ENCODE measurements at regions not wholly inside any gene's neighbourhood (a gene's known extent, or its start where the extent isn't known, plus 50 kb on each side); places are given as distances from the start of the nearest gene placed in this dataset.
"Not testable (repeated sequence)": the region's sequence is repeated elsewhere in the genome, so short reads cannot be mapped to it uniquely, and the experiment has no call there.

DNA sequence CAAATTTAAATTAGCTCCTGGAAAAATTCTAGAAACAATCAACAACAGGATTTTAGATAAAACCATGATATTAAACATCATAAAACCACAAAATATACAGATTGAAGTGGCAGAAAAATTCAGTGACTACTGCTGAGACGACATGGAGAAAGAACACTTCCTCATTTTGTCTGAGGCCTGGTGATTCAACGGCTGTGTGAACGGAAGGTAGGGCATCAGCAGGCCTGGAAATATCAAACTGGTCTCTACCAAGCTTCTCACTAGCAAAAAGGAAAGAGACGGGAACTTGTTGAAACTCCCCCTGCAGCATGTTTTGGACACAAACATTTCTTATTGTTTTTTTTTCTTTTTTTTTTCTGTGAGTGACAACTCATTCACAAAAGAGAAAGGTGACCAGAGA, 58.0 kb upstream of the AHI1 start:
- DNase-seq (ENCODE audit: low spot score) = no peak

DNA sequence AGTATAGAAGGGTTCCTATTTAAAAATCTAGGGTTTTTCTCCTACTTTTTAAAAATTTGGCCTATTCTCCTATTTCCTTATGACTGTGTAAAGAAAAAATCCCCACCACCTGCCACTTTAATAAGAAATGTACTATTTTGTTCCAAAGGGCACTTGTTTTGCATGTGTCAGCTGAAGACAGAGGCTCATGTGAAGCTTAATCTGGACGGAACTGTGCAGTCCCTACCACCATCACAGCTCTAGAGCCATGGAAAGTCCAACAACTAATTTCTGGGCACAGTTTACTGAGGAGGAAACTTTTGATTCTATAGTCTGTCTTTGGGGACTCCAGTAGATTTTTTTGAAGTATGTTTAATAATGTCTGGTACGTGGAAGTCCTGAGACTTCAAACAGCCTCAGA, 60.0 kb upstream of the AHI1 start:
- no peak for DNase-seq (ENCODE audit: low spot score)

DNA sequence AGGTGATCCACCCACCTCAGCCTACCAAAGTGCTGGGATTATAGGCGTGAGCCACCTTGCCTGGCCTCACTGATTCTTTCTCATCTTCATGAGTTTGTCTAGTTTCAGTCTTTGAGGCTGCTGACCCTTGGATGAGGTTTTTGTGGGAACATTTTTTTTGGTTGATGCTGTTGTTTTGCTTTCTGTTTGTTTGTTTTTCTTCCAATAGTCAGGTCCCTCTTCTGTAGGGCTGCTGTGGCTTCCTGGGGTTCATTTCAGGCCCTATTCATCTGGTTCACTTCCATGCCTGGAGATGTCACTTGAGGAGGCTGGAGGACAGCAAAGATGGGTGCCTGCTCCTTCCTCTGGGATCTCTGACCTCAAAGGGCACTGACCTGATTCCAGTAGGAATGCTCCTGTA, 68.1 kb upstream of the AHI1 start:
- not testable (repeated sequence) for DNase-seq (ENCODE audit: low spot score)

DNA sequence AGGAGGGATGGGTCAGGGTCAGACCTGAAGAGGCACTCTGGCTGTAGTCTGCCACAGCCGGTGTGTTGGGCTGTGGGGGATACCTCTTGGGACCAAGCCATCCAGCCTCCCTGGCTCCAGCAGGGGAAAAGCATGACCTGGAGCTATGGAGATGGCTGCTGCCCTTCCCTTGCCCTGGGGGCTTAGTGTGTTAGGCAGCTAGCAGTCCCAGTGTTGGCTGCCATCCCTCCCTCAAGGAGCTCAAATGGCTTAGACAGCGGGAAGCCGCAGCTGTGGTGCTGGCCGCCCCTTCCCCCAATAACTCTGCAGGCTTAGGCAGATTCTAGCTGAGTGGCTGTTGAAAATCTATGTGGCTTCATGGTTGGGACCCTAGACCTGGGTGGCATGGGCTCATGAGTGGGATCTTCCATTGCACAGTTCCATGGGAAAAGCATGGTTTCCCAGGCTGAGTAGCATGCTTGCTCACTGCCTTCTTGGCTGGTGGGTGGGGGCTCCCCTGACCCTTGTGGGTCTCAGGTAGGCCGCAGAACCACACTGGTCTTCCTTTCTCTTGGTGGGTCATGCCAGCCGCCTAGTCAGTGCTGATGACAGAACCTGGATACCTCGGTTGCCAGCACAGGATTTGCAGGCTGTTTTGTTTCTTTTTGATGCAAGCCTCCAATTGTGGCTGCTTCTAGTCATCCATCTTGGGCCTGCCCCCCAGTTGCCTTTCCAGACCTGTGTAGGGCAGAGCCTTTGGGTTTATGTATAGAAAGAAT, 69.0 kb upstream of the AHI1 start:
- DNase-seq (ENCODE audit: low spot score) = no peak

DNA sequence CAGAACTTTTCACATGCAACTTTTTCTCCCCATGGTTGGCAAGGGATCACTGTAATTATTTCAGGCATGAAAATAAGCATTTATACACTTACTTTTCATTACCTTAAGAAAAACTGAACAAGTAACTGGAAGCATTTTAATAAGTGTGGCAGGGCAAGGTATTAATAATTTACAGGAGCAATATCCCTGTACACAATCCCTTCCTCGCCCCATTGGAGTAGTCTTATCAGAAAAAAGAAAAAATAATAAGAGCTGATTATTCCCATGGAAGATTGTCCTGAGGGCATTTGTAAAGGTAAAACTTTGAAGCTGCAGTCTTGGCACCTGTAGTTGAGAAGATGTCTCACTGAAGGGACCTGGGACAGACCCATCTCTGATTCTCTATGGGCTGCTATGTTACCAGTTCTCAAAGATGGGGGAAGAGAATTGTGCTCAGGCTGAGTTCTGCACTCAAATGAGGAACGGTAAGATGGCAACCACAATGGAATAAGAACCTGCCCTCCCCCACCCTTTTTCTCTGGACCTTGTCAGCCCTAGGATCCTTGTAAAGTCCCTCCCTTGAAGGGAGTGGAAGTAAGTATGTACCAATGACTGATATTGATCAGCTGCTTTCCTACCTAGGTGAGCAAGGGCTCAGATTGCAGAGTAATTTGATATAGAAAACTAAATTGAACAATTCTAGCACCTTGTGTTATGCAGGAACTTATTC, 70.0 kb upstream of the AHI1 start:
- no peak for DNase-seq (ENCODE audit: low spot score)

DNA sequence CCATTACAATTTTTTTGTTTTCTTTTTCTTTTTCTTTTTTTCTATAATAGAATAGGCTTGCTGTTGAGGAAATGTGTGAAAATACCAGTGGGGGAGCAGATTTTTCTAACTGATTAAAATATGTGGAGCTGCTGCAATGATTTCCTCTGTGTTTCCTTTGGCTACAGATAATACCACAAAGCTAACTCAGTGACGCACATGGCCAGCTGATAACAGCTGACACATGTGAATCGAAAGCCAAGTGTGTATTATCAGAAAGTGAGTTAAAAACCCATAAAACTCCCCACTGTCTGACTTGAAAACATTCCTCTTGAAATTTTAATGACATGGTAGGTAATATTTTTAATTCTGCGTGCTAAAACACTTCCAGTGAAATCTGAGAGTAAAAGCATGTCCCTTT, 70.8 kb upstream of the AHI1 start:
- peak; percentile 3 for DNase-seq (ENCODE audit: low spot score)

DNA sequence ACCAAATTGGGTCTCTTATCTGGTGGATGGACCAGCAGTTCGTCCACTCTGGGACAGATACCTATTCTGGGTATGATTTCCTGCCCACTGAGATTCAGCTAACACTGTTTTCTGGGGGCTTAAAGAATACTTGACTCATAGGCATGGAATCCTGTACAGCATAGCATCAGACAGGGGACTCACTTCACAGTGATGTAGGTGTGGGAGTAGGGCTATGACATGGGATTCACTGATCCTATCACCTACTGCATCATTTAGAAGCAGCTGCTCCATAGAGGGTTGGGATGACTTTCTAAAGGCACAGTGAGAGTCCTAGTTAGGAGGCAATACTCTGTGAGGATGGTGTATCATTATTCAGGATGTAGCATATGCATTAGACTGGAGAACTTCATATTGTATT, 74.5 kb upstream of the AHI1 start:
- no peak for DNase-seq (ENCODE audit: low spot score)

DNA sequence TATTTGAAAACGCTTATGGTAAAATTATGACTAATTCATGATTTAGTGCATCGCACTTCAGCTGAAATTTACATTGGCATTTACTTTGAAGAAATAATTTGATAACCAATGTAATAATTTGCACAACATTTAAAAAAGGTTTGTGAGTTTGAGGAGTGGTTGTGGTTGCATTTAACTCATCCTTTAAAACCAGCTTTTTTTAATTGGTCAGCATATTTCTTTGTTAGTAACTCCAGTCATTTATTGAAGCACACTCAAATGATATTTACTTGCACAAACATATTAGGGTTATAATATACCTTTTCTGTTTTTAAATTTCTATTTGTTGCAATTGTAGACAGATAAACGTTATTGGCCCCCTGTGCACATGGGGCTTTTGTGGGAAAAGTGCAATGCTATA, 78.1 kb upstream of the AHI1 start:
- no peak for DNase-seq (ENCODE audit: low spot score)

DNA sequence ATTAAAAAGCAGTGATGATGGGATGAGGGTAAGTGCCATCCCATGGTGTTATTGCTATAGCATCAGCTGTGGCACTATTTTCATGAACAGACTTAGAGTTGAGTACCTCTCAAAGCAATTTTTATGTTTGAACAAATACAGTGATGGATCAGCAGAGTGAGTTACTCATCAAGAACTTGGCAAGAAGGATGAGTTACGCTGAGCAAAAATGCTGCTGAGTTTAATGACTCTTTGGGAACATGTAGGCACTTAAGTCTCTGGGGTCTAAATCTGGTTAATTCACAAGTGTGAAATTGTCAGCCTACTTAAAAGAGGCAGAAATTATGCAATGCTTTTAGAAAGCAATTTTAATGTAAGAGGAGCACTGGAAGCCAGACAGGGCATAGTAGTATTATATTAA, 78.5 kb upstream of the AHI1 start:
- no peak for DNase-seq (ENCODE audit: low spot score)

DNA sequence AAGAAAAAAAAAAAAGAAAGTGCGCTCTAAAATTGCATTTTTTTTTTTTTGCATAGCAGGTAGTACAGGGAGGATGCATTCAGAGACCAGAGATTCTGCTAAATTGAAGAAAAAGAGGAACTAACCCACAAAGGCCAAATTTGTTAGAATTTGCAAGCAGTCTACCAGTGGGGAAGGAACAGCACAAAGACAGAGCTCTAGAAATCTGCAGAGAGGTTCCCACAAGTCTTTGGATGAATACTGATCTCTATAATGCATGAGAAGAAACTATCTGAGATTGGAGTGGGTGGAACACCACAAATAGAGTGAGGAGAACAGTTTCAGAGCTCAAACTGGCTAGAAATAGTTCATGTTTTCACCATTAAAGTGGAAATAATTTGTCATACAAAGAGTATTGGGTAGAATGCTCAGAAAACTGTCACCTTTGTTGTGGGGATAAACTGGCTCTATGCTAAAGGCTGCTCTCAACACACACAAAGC, 79.6 kb upstream of the AHI1 start:
- no peak for DNase-seq (ENCODE audit: low spot score)

DNA sequence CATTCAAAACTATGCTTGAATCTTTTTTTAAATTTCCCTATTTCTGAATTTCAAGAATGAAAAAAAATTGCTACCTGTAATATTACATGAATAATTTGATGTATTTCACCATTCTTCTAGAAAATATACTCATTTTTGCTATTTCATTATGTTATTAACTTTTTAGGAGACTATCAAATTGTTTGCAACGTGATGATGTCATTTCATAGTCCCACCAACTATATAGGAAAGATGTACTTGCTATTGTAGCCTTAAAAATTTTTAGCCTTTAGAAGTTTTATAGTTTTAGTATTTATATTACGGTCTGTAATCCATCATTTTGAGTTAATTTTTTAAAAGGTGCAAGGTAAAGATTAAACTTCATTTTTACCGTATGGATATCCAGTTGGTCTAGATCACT, 81.4 kb upstream of the AHI1 start:
- no peak for DNase-seq (ENCODE audit: low spot score)

DNA sequence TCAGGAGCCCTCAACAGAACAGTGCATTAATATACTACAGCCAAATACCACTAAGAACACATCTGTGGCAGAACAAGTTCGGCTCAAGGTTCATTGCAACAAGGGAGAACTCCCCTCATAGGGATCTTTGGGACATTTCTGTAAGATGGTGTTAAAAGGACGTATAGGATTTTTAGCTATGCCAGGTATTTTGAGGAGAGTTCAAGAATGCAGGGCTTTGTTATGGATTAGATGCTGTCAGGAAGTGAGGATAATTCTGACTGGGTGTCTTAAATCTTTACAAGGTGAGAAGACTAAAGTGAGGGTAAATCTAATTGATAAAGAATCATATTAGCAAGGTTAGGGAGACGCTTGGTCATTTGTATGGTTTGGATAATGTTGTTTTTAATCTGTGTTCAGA, 83.7 kb upstream of the AHI1 start:
- DNase-seq (ENCODE audit: low spot score) = no peak

DNA sequence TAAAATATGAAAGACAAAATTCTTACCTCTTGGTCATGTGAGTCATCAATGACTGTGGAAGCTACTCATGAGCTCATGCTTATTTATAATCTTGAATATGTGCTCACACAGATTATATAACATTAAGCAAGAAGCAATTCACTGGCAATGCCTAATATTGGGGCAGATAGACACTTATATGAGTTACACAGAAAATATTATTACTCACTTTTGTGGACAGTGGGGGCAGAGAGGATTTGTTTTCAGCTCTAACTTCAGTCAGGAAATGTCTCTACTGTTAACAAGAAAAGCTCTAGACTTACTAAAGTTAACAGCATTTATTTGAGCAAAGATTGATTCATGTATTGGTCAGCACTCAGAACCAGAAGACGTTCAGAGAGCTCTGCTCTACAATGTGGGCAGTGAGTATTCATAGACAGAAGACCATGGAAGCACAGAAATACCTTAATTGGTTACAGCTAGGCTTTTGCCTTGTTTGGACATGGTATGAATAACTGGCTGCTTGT, 85.8 kb upstream of the AHI1 start:
- no peak for DNase-seq (ENCODE audit: low spot score)

DNA sequence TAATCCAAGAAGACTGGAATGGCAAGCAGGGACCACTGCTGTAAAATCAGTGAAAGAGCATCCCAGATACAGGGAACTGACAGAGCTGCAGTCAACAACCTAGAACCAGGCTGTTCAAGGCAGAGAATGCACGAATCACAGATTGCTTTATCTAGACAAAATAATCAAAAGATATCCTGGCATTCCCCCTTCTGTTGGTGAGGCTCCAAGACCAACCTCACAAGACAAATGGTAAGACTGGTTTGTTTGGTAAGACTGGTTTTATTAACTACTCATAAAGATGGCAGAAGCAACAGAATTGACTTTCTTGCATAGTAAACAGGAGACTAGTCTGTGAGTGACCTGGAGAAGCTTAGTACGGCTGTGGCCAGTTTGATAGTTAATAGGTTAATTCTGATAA, 88.8 kb upstream of the AHI1 start:
- DNase-seq (ENCODE audit: low spot score) = no peak

DNA sequence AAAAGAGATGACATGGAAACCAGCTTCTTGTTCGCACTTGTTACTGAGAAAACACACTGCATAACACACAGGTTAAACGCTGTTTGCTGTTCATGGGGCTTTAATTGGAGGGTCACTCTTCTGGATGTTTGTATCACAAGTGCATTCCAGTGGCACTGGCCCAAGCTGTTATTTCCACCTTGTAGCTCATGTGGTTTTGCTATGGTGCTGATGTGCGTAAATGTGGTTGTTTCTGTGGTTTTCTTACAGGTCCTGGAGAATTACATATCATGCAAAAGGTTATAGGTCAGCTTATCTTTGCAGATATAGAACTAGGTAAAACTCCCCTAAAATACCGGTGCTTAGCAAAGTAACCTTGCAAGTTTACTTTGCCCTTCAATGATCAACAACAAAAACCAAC, 89.3 kb upstream of the AHI1 start:
- no peak for DNase-seq (ENCODE audit: low spot score)

DNA sequence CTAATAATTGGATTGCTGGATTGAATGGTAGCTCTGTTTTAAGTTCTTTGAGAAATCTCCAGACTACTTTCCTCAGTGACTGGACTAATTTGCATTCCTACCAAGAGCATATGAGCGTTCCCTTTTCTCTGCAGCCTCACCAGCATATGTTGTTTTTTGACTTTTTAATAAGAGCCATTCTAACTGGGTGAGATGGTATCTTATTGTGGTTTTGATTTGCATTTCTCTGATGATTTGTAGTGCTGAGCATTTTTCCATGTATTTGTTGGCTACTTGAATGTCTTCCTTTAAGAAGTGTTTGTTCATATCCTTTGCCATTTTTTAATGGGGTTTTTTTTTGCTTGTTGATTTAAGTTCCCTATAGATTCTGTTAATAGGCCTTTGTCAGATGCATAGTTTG, 94.7 kb upstream of the AHI1 start:
- no peak for DNase-seq (ENCODE audit: low spot score)

DNA sequence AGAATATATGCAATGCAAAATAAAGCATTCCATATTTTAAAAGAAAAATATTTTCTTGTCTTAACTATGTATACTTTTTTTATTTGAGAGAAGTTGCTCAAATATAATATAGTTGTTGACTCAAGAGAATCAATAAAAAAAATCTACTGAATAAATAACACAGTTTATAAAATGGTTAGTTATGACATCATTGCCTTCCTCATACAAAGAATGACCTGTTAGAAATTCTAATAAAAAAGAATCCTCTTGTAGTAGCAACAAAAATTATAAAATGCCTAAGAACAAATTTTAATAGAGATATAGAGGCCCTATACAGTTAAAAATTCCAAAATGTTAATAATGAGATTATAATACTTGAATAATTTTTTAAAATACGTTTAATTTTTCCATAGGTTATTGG, 96.5 kb upstream of the AHI1 start:
- DNase-seq (ENCODE audit: low spot score) = no peak

DNA sequence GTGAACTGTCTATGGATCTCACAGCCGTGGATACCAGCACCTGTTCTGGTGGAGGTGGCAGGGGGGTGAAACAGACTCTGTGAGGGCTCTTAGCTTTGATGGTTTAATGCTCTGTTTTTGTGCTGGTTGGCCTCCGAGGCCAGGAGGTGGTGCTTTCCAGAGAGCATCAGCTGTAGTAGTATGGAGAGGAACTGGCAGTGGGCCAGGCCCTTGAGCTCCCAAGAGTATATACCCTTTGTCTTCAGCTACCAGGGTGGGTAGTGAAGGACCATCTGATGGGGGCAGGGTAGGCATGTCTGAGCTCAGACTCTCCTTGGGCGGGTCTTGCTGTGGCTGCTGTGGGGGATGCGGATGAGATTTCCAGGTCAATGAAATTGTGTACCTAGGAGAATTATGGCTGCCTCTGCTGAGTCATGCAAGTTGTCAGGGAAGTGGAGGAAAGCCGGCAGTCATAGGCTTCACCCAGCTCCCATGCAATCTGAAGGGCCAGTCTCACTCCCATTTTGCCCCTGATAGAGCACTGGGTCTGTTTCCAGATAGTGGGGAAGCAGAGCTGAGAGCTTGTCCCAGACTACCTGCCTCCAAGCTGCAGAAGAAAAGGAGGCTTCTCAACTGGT, 102.7 kb upstream of the AHI1 start:
- no peak for DNase-seq (ENCODE audit: low spot score)

DNA sequence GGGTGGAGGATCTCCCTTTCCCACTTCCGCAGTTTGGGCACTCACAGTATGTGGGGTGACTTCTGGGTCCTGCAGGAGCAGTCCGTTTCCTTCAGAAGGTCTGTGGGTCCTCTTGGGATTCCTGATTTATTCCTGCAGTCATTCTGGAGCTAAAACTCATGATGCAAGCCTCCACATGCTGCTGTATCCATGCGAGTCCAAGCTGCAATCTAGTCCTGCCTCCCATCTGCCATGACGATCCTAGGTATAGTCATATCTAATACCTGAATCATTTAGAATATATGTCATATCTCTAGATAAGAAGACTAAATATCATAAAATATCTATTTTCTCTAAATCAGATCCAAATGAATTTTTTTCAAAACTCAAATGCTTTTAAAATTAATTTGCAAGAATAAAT, 103.4 kb upstream of the AHI1 start:
- no peak for DNase-seq (ENCODE audit: low spot score)

DNA sequence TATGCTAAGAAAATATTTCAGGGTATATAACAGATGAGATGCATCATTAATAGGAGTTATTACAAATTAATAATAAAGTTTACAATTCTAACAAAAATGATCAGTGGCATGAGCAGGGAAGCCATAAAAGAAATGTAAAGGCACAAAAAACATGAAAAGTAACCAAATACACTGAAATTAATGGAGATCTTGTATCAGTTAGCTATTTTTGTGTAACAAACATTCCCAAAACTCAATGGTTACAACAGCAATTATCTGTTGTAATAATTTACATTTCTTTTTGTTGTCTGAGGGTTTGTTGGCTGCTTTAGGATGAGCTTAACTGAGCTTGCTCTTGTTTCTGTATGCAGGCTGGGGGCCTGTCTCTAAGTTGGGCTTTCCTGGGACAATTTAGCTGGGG, 104.3 kb upstream of the AHI1 start:
- no peak for DNase-seq (ENCODE audit: low spot score)

DNA sequence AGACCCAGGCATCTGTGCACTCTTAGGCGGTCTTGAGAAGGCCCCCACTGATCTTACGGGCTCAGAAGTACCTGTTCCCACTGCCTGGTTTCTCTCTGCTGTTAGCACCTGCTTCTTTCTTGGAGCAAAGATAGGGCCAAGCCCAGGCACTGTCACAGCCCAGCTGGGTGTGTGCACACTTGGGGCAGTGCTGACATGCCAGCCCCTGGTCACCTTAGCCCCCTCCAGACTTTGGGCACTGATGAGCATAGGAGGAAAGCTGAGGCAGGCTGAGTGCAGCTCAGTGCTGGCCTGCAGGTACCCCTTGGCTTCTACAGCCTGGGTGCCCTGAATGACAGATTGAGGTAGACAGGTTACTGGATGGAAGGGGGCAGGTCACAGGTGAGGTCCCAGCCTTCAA, 105.7 kb upstream of the AHI1 start:
- DNase-seq (ENCODE audit: low spot score) = no peak

DNA sequence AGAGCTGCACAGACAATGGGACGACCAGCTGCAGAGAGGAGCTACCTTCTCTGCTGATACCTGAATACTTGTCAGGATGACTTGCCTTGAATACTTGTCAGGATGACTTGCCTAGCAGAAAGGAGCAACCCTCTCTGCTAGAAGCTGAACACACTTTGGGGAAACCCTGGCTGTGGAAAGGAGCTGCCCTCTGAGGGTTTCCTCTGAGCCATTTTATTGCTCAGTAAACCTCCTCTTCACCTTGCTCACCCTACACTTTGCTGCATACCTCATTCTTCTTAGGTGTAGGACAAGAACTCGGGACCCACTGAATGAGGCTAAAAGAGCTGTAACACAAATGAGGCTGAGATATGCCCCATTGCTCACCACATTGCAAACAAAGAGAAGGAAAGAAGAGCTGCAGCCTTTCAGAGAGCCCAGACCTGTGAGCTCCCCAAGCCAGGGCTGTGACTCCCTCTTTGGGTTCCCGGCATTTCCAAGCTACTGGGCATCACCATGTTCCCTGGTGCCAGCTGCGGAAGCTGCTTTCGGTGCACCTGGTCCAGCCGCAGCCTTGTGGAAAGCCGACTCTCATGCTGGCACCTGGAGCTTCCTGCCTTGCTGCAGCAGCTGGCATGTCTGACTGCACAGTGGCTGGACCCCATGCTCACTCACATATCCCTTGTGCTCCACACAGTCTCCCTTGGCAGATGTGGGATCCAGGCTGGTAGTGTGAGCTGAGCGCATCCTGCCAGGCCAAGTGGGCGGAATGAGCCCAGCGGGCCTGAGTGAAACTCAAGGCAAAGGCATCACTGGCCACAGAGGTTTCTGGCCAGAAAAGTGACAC, 106.7 kb upstream of the AHI1 start:
- DNase-seq (ENCODE audit: low spot score) = no peak
